IMR-90 (cell line): ENCODE measurements at regions not wholly inside any gene's neighbourhood (a gene's known extent, or its start where the extent isn't known, plus 50 kb on each side); places are given as distances from the start of the nearest gene placed in this dataset.

Experiments used
- ATAC-seq: fragments of 200-7000 bp; cut with Tn5 transposase; 2 replicates; pipeline ENCODE4 v1.9.1; 2020; ENCODE audit warnings: low read depth, mild to moderate bottlenecking, moderate library complexity
- BruUV-seq: library from RNA; stranded (reverse); fragments of 400-500 nt; replicated peaks from 2 replicates; lab custom pipeline; 2021; lab: Mats Ljungman, UMichigan
- CTCF ChIA-PET: fragments of 300-600 bp; formaldehyde crosslinking; extraction: SDS; loops from one replicate; lab custom pipeline; 2021; ENCODE audit warnings: antibody characterized with exemption; lab: Yijun Ruan, JAX
- POLR2A ChIA-PET: fragments of 300-600 bp; sonication (Branson Sonifier 250); formaldehyde crosslinking; loops from one replicate; lab custom pipeline; 2022; ENCODE audit warnings: antibody characterized with exemption; ENCODE audit not compliant: unreplicated experiment; lab: Charles Lee
- DNase-seq: peaks from one replicate; pipeline ENCODE4 v3.0.0; 2013
- H2AFZ ChIP-seq: replicated peaks from 2 replicates; pipeline ENCODE3; 2013; ENCODE audit warnings: low read length, mild to moderate bottlenecking; ENCODE audit not compliant: poor library complexity
- H2AK5ac ChIP-seq: 2 replicates; pipeline ENCODE4 v1.6.1; 2013; ENCODE audit warnings: low read depth, low read length, inconsistent platforms
- H2AK9ac ChIP-seq: replicated peaks from 2 replicates; pipeline ENCODE3; 2013; ENCODE audit warnings: mild to moderate bottlenecking, low read depth, low read length, moderate library complexity; ENCODE audit not compliant: poor library complexity
- H2BK120ac ChIP-seq: 2 replicates; pipeline ENCODE4 v1.6.1; 2013; ENCODE audit warnings: low read depth, low read length, inconsistent platforms
- H2BK15ac ChIP-seq: 3 replicates; pipeline ENCODE4 v1.6.1; 2013; ENCODE audit warnings: low read depth, low read length, inconsistent platforms
- H2BK20ac ChIP-seq: 2 replicates; pipeline ENCODE4 v1.6.1; 2013; ENCODE audit warnings: low read depth, mild to moderate bottlenecking, inconsistent platforms, low read length, moderate library complexity
- H2BK5ac ChIP-seq: 2 replicates; pipeline ENCODE4 v1.6.1; 2013; ENCODE audit warnings: mild to moderate bottlenecking, low read depth, low read length, inconsistent platforms; ENCODE audit not compliant: poor library complexity, severe bottlenecking
- H3K14ac ChIP-seq: replicated peaks from 2 replicates; pipeline ENCODE4 v1.6.1; 2013; ENCODE audit warnings: low read depth, low read length, inconsistent platforms
- H3K18ac ChIP-seq: 2 replicates; pipeline ENCODE4 v1.6.1; 2013; ENCODE audit warnings: low read depth, low read length, control low read depth
- H3K23ac ChIP-seq: 2 replicates; pipeline ENCODE4 v1.6.1; 2013; ENCODE audit warnings: low read depth, low read length, inconsistent platforms
- H3K27ac ChIP-seq: 2 replicates; pipeline ENCODE4 v1.5.1; 2013; ENCODE audit warnings: mild to moderate bottlenecking, control low read depth, low read length; ENCODE audit not compliant: insufficient read depth
- H3K27me3 ChIP-seq: 2 replicates; pipeline ENCODE4 v1.6.1; 2013; ENCODE audit warnings: low read length; ENCODE audit not compliant: control insufficient read depth, insufficient read depth
- H3K36me3 ChIP-seq: 2 replicates; pipeline ENCODE4 v1.6.1; 2013; ENCODE audit warnings: low read length, mixed read lengths; ENCODE audit not compliant: control insufficient read depth, insufficient read depth
- H3K4ac ChIP-seq: 2 replicates; pipeline ENCODE4 v1.6.1; 2013; ENCODE audit warnings: low read depth, low read length, inconsistent platforms
- H3K4me1 ChIP-seq: 2 replicates; pipeline ENCODE4 v1.6.1; 2013; ENCODE audit warnings: low read length, mixed read lengths; ENCODE audit not compliant: control insufficient read depth, insufficient read depth
- H3K4me2 ChIP-seq: 2 replicates; pipeline ENCODE4 v1.6.1; 2013; ENCODE audit warnings: low read depth, mild to moderate bottlenecking, control low read depth, low read length, moderate library complexity
- H3K4me3 ChIP-seq: 2 replicates; pipeline ENCODE4 v1.5.1; 2013; ENCODE audit warnings: low read depth, mild to moderate bottlenecking, control low read depth, low read length, moderate library complexity; ENCODE audit not compliant: insufficient read depth
- H3K56ac ChIP-seq: 2 replicates; pipeline ENCODE4 v1.6.1; 2013; ENCODE audit warnings: low read length, inconsistent platforms; ENCODE audit not compliant: insufficient read depth; ENCODE audit errors: extremely low read depth
- H3K79me1 ChIP-seq, 2 experiments: 2 replicates each; pipeline ENCODE4 v1.6.1; 2013; ENCODE audit warnings: low read length in 2 of 2, inconsistent platforms in 1 of 2, low read depth in 1 of 2
- H3K9ac ChIP-seq: 2 replicates; pipeline ENCODE4 v1.6.1; 2013; ENCODE audit warnings: low read depth, low read length, control low read depth
- H3K9me1 ChIP-seq: 2 replicates; pipeline ENCODE4 v1.6.1; 2013; ENCODE audit warnings: low read length, inconsistent platforms; ENCODE audit not compliant: insufficient read depth
- H3K9me3 ChIP-seq: 2 replicates; pipeline ENCODE4 v1.6.1; 2013; ENCODE audit warnings: low read length; ENCODE audit not compliant: control insufficient read depth, insufficient read depth
- H4K20me1 ChIP-seq: 2 replicates; pipeline ENCODE4 v1.6.1; 2013; ENCODE audit warnings: low read length, inconsistent platforms; ENCODE audit not compliant: insufficient read depth
- H4K5ac ChIP-seq: 2 replicates; pipeline ENCODE4 v1.6.1; 2013; ENCODE audit warnings: mild to moderate bottlenecking, low read depth, low read length, control low read depth
- H4K8ac ChIP-seq, 2 experiments: 2 replicates each; pipeline ENCODE4 v1.6.1; 2013; ENCODE audit warnings: low read depth in 2 of 2, low read length in 2 of 2, control low read depth in 1 of 2, inconsistent platforms in 1 of 2
- H4K91ac ChIP-seq: 2 replicates; pipeline ENCODE4 v1.6.1; 2013; ENCODE audit warnings: low read depth, low read length, inconsistent platforms; ENCODE audit not compliant: insufficient read depth
- BHLHE40 ChIP-seq: fragments of 150-350 bp; IDR thresholded peaks from 2 replicates; pipeline ENCODE4 v1.6.1; 2016; ENCODE audit warnings: mild to moderate bottlenecking, low read depth, low read length
- CEBPB ChIP-seq: IDR thresholded peaks from 2 replicates; pipeline ENCODE4 v1.6.1; 2012; ENCODE audit warnings: low read depth, low read length, improper control_type of control experiment
- CHD1 ChIP-seq: IDR thresholded peaks from 2 replicates; pipeline ENCODE4 v1.6.1; 2012; ENCODE audit warnings: low read depth, low read length, improper control_type of control experiment
- NFE2L2 ChIP-seq: fragments of 150-350 bp; IDR thresholded peaks from 2 replicates; pipeline ENCODE4 v1.6.1; 2016; ENCODE audit warnings: low read depth, mild to moderate bottlenecking, low read length
- RAD21 ChIP-seq: IDR thresholded peaks from 2 replicates; pipeline ENCODE4 v1.6.1; 2012; ENCODE audit warnings: low read length, improper control_type of control experiment
- RCOR1 ChIP-seq: IDR thresholded peaks from 2 replicates; pipeline ENCODE4 v1.6.1; 2012; ENCODE audit warnings: mild to moderate bottlenecking, low read length, improper control_type of control experiment; ENCODE audit not compliant: insufficient replicate concordance
- dilution Hi-C: fragments of 300-500 bp; cut with HindIII; formaldehyde crosslinking; loops from one replicate; pipeline ENCODE4 v1.14.3; 2018; ENCODE audit warnings: low sequenced_read_pairs; ENCODE audit not compliant: unreplicated experiment
- in situ Hi-C: fragments of 300-500 bp; cut with MboI; formaldehyde crosslinking; loops from 3 replicates; pipeline ENCODE4 v1.14.3; 2019; ENCODE audit warnings: low sequenced_read_pairs, inconsistent platforms, mixed read lengths
- intact Hi-C: fragments of 100-400 bp; cut with micrococcal nuclease; formaldehyde crosslinking; loops from 2 replicates; pipeline ENCODE4 v1.10.0; 2022
- TF ChIP-seq, protein P1 (sequence below): fragments of 150-350 bp; IDR thresholded peaks from 2 replicates; pipeline ENCODE4 v1.6.1; 2016; ENCODE audit warnings: low read depth, mild to moderate bottlenecking, low read length, moderate library complexity, borderline replicate concordance

DNA sequence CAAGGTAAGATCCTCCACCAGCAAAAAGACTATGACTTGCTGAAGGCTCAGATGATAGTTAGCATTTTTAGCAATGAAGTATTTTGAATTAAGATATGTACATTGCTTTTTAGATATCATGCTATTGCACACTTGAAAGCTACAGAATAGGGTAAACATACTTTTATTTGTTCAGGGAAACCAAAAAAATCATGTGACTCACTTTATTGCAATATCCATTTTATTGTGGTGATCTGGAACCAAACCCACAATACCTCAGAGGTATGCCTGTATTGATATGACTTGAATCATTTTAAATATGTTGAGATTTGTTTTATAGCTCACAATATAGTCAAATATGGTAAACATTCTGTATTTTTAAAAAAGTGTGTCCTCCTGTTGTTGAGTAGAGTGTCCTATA lies 96.1 kb downstream of the DIO3 start:
- H3K79me1 ChIP-seq, result no peaks in the 10 kb centered on the region
- H3K9ac ChIP-seq, result no peak overlapping the region
- H4K20me1 ChIP-seq, result no peaks in the 10 kb centered on the region
- no peak overlapping the region for H3K56ac ChIP-seq
- H2BK120ac ChIP-seq, result no peak overlapping the region
- H4K91ac ChIP-seq, result no peak overlapping the region
- no peak overlapping the region for H2BK20ac ChIP-seq
- no peak overlapping the region for H3K23ac ChIP-seq
- intact Hi-C loops, result loop anchor here (10.0 kb wide), 1 partner anchor 503 kb away; no protein-coding TSS in a partner anchor
- POLR2A ChIA-PET, result no interaction called here
- H3K18ac ChIP-seq, result no peak overlapping the region
- CTCF ChIA-PET, result no interaction called here
- no peak overlapping the region for H3K14ac ChIP-seq
- dilution Hi-C loops, result no loop called here
- H3K27me3 ChIP-seq, result peaks cover 24% of the 10 kb centered on the region
- no peaks in the 10 kb centered on the region for H3K9me1 ChIP-seq
- H2BK15ac ChIP-seq, result no peak overlapping the region
- H3K27ac ChIP-seq, result no peak overlapping the region
- no peaks in the 10 kb centered on the region for H3K9me3 ChIP-seq
- H4K8ac ChIP-seq, result no peak overlapping the region
- no peaks in the 10 kb centered on the region for H3K36me3 ChIP-seq
- no peak overlapping the region for H3K4me3 ChIP-seq
- DNase-seq (no peak), ATAC-seq (no peak)
- TF ChIP-seq RCOR1 (no peak), BHLHE40 (no peak), CEBPB (no peak), NFE2L2 (no peak), RAD21 (no peak), CHD1 (no peak)
- TF ChIP-seq, protein P1, sequence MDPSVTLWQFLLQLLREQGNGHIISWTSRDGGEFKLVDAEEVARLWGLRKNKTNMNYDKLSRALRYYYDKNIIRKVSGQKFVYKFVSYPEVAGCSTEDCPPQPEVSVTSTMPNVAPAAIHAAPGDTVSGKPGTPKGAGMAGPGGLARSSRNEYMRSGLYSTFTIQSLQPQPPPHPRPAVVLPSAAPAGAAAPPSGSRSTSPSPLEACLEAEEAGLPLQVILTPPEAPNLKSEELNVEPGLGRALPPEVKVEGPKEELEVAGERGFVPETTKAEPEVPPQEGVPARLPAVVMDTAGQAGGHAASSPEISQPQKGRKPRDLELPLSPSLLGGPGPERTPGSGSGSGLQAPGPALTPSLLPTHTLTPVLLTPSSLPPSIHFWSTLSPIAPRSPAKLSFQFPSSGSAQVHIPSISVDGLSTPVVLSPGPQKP, result no peak
- H3K4me1 ChIP-seq, result no peaks in the 10 kb centered on the region
- no peak overlapping the region for H2AK9ac ChIP-seq
- BruUV-seq, result no TSS peak
- no peak overlapping the region for H3K4ac ChIP-seq
- H2AK5ac ChIP-seq, result no peak overlapping the region
- no peak overlapping the region for H2AFZ ChIP-seq
- H4K5ac ChIP-seq, result no peak overlapping the region
- in situ Hi-C loops, result no loop called here
- H2BK5ac ChIP-seq, result no peak overlapping the region
- H3K4me2 ChIP-seq, result no peak overlapping the region
